ENCODE measurements at regions not wholly inside any gene's neighbourhood (a gene's known extent, or its start where the extent isn't known, plus 50 kb on each side); places are given as distances from the start of the nearest gene placed in this dataset.
"Not testable (repeated sequence)": the region's sequence is repeated elsewhere in the genome, so short reads cannot be mapped to it uniquely, and the experiment has no call there.

DNA sequence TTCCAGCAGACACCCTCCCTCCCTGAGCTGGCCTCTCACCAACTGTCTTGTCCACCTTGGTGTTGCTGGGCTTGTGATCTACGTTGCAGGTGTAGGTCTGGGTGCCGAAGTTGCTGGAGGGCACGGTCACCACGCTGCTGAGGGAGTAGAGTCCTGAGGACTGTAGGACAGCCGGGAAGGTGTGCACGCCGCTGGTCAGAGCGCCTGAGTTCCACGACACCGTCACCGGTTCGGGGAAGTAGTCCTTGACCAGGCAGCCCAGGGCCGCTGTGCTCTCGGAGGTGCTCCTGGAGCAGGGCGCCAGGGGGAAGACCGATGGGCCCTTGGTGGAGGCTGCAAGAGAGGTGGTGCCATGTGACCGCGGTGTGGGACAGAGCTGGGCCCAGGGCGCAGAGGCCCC is 118.1 kb downstream of the TMEM121 start:
- H3K4me1 ChIP-seq (ENCODE audit: low read depth); DNase-seq; ATAC-seq; H3K9me3 ChIP-seq; intact Hi-C loops (cut with DNase I, micrococcal nuclease); H3K4me3 ChIP-seq; H3K36me3 ChIP-seq (ENCODE audit: low read depth): not testable (repeated sequence)

DNA sequence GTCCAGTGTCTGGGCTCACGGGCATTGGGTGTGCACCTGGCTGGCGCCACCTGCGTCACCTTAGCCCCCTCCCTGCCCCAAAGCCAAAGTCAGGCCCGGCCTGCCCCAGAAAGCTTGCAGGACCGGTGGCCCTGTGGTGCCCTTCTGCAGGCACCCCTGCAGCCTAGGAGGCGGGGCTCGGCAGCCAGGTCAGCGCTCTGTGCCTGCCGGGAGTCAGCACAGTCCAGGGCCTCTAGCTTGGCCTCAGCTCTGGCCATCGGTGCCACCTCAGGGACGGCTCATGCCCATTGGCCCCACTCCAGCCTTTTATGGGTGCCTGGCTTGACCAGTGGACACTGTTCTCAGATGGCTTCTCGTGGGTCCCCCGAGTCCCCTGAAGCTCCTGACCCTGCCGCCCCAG is 118.5 kb downstream of the TMEM121 start:
- intact Hi-C loops (cut with DNase I, micrococcal nuclease); ATAC-seq: not testable (repeated sequence)

DNA sequence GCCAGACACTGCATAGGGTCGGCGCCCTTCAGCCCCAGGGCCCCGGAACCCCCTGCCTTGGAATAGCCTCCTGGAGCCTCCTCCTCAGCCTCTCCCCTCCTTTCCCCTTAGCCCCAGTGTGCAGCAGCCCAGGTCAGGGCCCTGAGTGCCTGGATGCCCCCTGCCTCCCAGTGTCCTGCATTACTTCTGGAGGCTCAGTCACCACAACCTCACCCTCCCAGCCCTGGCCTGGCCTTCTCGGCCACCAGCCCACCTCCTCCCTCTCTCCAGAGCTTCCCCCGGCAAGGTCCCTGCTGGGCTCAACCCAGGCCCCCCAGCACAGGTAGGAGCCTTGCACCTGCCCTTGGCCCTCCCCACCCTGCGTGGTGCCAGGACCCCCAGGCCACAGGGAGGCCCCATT is 119.0 kb downstream of the TMEM121 start:
- H3K9me3 ChIP-seq; intact Hi-C loops (cut with DNase I, micrococcal nuclease); DNase-seq; H3K4me1 ChIP-seq (ENCODE audit: low read depth); H3K36me3 ChIP-seq (ENCODE audit: low read depth); H3K4me3 ChIP-seq; ATAC-seq: not testable (repeated sequence)

More for the DNA sequence above, 118.5 kb downstream of the TMEM121 start:
- H3K36me3 ChIP-seq (ENCODE audit: low read depth); H3K4me1 ChIP-seq (ENCODE audit: low read depth); DNase-seq; H3K4me3 ChIP-seq; H3K9me3 ChIP-seq: not testable (repeated sequence)

DNA sequence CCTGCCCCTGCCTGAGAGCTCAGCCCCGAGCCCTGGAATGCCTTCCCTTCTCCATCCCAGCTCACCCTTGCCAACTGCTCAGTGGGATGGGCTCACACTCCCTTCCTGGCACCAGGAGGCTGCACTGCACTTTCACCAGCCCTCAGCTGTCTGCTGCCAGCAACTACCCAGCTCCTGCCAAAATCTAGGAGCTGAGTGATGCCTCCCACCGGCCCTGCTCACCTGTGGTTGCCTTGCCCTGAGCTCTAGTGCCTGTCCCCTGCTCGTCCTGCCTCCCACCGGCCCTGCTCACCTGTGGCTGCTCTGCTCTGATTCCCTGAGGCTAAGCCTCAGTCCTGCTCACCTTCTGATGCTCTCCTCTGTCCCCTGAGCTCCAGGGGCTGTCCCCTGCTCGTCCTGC is 119.8 kb downstream of the TMEM121 start:
- DNase-seq (peak in 1 of 3 donors; percentile 42), ATAC-seq (peak; percentile 15)
- intact Hi-C loops (cut with DNase I, micrococcal nuclease): no loop called here
- Histone ChIP-seq H3K4me3 (no peak overlapping the region), H3K4me1 (ENCODE audit: low read depth) (no peaks in the 10 kb centered on the region), H3K36me3 (ENCODE audit: low read depth) (no peaks in the 10 kb centered on the region), H3K9me3 (no peaks in the 10 kb centered on the region)
- TF ChIP-seq, protein P1, sequence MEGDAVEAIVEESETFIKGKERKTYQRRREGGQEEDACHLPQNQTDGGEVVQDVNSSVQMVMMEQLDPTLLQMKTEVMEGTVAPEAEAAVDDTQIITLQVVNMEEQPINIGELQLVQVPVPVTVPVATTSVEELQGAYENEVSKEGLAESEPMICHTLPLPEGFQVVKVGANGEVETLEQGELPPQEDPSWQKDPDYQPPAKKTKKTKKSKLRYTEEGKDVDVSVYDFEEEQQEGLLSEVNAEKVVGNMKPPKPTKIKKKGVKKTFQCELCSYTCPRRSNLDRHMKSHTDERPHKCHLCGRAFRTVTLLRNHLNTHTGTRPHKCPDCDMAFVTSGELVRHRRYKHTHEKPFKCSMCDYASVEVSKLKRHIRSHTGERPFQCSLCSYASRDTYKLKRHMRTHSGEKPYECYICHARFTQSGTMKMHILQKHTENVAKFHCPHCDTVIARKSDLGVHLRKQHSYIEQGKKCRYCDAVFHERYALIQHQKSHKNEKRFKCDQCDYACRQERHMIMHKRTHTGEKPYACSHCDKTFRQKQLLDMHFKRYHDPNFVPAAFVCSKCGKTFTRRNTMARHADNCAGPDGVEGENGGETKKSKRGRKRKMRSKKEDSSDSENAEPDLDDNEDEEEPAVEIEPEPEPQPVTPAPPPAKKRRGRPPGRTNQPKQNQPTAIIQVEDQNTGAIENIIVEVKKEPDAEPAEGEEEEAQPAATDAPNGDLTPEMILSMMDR (IDR thresholded peaks at IDR 0.05): no peak

DNA sequence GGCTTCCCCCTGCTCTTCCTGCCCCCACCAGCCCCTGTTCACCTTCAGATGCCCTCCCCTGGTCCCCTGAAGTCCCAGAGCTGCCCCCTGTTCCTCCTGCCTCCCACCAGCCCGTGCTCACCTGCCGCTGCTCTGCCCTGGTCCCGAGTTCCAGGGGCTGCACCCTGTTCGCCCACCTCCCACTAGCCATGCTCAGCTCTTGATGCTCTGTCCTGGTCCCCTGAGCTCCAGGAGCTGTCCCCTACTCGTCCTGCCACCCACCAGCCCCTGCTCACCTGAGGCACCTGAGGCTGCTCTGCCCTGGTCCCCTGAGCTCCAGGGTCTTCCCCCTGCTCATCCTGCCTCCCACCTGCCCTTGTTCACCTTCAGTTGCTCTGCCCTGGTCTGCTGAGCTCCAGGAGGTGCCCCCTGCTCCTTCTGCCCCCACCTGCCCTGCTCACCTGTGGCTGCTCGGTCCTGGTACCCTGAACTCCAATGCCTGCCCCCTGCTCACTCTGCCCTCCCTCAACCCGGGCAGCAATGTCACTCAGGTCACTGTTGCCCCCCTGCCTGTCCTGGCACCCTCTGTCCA is 120.4 kb downstream of the TMEM121 start:
- H3K4me3 ChIP-seq; H3K9me3 ChIP-seq; intact Hi-C loops (cut with DNase I, micrococcal nuclease); H3K4me1 ChIP-seq (ENCODE audit: low read depth); H3K36me3 ChIP-seq (ENCODE audit: low read depth); DNase-seq; ATAC-seq: not testable (repeated sequence)

DNA sequence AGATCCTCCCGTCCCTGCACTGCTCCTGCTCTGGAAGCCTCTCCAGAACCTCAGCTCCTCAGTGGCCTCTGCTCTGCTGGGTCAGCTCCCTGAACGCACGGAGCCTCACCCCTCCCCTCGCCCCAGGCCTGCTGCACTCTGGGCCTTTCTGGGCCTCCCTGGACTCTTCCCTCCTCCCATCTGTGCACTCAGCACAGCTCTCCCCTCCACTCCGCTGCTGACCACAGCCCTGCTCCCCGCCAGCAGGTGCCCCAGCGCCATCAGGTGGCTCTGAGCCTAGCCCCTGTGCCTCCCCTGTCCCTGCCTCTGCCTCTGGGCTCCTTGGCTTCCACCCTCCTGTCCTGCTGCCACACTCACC is 121.0 kb downstream of the TMEM121 start:
- H3K9me3 ChIP-seq; H3K4me3 ChIP-seq; intact Hi-C loops (cut with DNase I, micrococcal nuclease); H3K4me1 ChIP-seq (ENCODE audit: low read depth); H3K36me3 ChIP-seq (ENCODE audit: low read depth); DNase-seq: not testable (repeated sequence)
- peak; percentile 17 for ATAC-seq

DNA sequence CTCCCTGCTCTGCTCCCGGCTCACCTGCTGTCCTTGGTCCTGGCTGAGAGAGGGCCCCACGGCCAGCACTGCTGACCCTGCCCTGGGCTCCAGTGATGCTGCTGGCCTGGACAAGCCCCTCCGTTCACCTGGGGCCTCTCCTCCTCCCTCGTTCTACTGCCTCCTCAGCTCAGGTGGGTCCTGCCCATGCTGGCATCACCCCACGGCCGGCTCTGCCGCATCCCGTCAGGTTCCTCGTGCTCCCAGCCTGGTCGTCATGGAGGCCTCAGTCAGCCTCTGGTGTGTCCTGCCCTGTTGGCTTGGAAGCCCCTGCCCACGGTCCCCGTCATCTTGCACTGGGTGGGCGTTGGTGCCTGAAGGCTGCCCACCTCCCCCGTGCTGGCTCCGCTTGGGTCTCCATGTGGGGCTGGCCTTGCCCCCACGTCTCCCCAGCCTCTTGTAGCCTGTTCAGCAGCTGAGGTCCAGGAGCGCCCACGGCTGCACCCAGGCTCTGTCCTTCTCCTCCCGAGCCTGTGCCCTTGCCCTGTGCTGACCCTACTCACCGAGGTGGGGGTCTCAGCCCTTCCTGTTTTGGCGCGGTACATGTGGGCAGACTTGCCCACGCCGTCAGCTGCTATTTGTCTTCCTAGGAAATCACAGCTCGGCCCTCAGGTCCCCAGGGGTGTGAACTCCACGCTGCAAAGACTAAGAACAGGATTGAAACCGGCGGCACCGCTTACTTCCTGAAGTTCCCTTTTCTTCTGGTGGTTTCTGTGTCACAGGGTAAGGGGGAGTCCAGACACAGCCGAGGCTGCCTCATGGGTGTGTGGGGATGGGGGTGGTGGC is 121.6 kb downstream of the TMEM121 start:
- Histone ChIP-seq H3K9me3 (no peaks in the 10 kb centered on the region), H3K4me1 (ENCODE audit: low read depth) (no peaks in the 10 kb centered on the region), H3K36me3 (ENCODE audit: low read depth) (no peaks in the 10 kb centered on the region), H3K4me3 (no peak overlapping the region)
- ATAC-seq (peak; percentile 18), DNase-seq (peak in 1 of 3 donors; percentile 38)
- TF ChIP-seq, protein P1 (IDR thresholded peaks at IDR 0.05): no peak
- intact Hi-C loops (cut with DNase I, micrococcal nuclease): no loop called here

DNA sequence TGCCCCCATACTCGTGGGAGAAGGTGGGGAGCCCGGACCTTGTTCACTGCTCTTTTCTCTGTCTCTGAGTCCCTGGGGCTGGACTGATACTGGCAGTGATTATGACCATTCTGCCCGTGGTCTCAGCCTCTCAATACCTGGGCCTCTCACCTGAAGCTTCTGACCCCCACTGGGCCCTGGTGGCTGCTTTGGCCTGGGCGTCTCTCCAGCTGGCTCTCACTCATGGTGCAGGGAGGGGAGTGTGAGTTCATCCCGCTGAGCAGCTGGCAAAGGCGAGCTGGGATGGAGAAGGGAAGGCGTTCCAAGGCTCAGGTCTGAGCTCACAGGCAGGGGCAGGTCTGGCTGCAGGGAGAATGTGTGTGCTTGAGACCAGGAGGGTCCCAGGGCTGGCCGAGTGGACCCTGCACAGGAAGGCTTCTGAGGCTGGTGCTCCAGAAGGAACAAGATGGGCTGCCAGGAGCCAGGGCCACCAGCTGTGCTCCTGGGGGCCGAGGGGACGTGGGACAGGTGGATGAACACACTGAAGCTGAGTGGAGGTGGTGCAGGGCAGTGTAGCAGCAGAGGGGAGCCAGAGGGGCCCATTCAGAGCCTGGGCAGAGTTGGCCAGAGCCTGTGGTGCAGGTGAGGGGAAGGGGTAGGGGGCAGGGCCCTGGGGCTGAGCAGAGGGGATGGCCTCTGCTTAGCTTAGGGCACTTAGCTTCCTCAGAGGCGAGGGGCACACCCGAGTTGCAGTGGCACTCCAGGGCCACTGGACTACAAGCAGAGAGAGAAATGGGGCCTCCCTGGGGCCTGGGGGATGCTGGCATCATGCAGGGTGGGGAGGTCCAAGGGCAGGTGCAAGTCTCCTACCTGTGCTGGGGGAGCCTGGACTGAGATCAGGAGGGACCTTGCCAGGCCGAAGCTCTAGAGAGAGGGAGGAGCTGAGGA is 122.5 kb downstream of the TMEM121 start:
- H3K4me3 ChIP-seq; H3K4me1 ChIP-seq (ENCODE audit: low read depth); H3K9me3 ChIP-seq; ATAC-seq; intact Hi-C loops (cut with DNase I, micrococcal nuclease); H3K36me3 ChIP-seq (ENCODE audit: low read depth); DNase-seq: not testable (repeated sequence)

DNA sequence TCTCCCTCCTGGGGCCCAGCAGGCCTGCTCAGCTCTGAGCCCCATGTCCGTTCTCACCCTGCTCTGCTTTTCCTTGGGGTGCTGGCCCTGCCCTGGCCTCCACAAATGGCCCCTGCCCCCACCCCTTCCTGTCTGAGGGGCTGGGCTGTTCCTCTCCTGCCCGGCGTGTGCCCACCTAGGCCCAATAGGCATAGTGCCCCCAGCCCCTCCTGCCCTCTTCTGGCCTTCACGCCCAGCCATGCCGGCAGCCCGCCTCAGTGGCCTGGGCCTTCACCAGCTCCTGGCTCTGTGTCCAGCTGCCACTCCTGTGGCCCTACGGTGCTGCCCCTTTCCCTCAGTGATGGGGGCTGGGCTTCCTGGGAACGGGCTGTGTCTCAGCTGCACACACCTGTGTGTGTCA is 125.9 kb downstream of the TMEM121 start:
- H3K4me1 ChIP-seq (ENCODE audit: low read depth); ATAC-seq; H3K4me3 ChIP-seq; H3K36me3 ChIP-seq (ENCODE audit: low read depth); H3K9me3 ChIP-seq; intact Hi-C loops (cut with DNase I, micrococcal nuclease); DNase-seq: not testable (repeated sequence)

DNA sequence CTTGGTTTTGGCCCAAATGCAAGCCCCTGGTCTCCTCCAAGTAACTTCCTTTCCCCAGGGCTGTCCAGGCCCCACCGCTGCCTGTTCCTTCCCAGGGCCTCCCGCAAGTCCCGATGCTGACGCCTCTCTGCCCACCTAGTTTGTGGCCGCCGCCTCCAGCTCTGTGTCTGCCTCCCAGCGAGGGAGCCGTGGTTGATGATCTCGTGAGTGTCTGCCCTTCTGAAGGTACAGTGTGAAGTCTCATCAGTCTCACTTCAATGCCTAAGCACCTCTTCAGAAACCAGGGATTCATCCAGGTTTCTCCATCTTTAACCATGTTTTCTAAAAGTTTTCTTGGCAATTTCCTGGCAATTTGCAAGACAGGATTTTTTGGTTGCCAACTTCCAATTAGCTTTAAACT is 127.5 kb downstream of the TMEM121 start:
- intact Hi-C loops (cut with DNase I, micrococcal nuclease); ATAC-seq: not testable (repeated sequence)

DNA sequence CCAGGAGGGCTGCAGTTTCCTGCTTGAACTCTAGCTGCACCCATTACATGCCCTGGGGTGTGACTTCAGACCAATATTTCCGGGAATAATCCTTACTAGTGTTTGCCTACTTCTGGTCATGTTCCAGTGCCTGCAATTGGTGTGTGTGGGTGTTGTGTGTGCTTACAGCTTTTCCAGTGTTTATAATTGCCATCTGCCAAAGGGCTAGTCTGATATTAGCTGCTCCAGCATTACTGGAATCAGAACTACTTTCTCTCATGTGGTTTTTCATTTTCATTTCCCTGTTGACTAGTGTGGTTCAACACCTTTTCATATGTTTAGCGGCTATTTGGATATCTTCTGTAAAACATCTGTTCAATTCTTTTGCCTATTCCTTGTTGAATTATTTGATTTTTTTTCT is 132.9 kb downstream of the TMEM121 start:
- H3K4me1 ChIP-seq (ENCODE audit: low read depth); H3K4me3 ChIP-seq; intact Hi-C loops (cut with DNase I, micrococcal nuclease); H3K36me3 ChIP-seq (ENCODE audit: low read depth); DNase-seq; H3K9me3 ChIP-seq; ATAC-seq: not testable (repeated sequence)

More for the DNA sequence above, 127.5 kb downstream of the TMEM121 start:
- not testable (repeated sequence) for H3K4me3 ChIP-seq; H3K9me3 ChIP-seq; DNase-seq; H3K4me1 ChIP-seq (ENCODE audit: low read depth); H3K36me3 ChIP-seq (ENCODE audit: low read depth)

Measured in mucosa of descending colon (tissue), 3 donors.